H54 (cell line): ENCODE measurements at regions not wholly inside any gene's neighbourhood (a gene's known extent, or its start where the extent isn't known, plus 50 kb on each side); places are given as distances from the start of the nearest gene placed in this dataset.

Experiments used
- DNase-seq: peaks from one replicate; pipeline ENCODE4 v3.0.0; 2011; ENCODE audit warnings: low spot score, mixed read lengths; ENCODE audit not compliant: insufficient read length
- FAIRE-seq: peaks from 3 replicates; lab custom pipeline; 2011; peaks lifted over from hg19 to GRCh38; lab: Jason Lieb, UNC
- POLR2A ChIP-seq: IDR thresholded peaks from 2 replicates; pipeline ENCODE4 v1.6.1; 2011; ENCODE audit warnings: low read depth, mild to moderate bottlenecking, low read length

- no peak for FAIRE-seq
- no peak for TF ChIP-seq POLR2A
- no peak for DNase-seq
Measured at GRCh38 chr17:63335831-63336230, 110.3 kb downstream of the CYB561 start.

GRCh38 chr17:63337579-63337978 lies 108.5 kb downstream of the CYB561 start:
- FAIRE-seq (peak; percentile 15), DNase-seq (no peak)
- TF ChIP-seq POLR2A: no peak

- FAIRE-seq (no peak), DNase-seq (no peak)
- no peak for TF ChIP-seq POLR2A
Measured at GRCh38 chr17:63338272-63338671, 107.8 kb downstream of the CYB561 start.

- DNase-seq: no peak
- no peak for FAIRE-seq
- no peak for TF ChIP-seq POLR2A
Measured at GRCh38 chr17:63341276-63341675, 104.8 kb downstream of the CYB561 start.

GRCh38 chr17:63344383-63344782 lies 101.7 kb downstream of the CYB561 start:
- DNase-seq: no peak
- no peak for FAIRE-seq
- no peak for TF ChIP-seq POLR2A

- DNase-seq: no peak
- no peak for TF ChIP-seq POLR2A
Measured at GRCh38 chr17:63345611-63346010, 100.5 kb downstream of the CYB561 start.

GRCh38 chr17:63347475-63347874 lies 98.6 kb downstream of the CYB561 start:
- TF ChIP-seq POLR2A: no peak
- FAIRE-seq (no peak), DNase-seq (no peak)

More at GRCh38 chr17:63345611-63346010, 100.5 kb downstream of the CYB561 start:
- no peak for FAIRE-seq

GRCh38 chr17:63349478-63350000 lies 96.6 kb downstream of the CYB561 start:
- FAIRE-seq (peak; percentile 57), DNase-seq (no peak)
- no peak for TF ChIP-seq POLR2A

- no peak for TF ChIP-seq POLR2A
- no peak for DNase-seq
- FAIRE-seq: no peak
Measured at GRCh38 chr17:63350364-63350763, 95.7 kb downstream of the CYB561 start.

- DNase-seq (no peak), FAIRE-seq (no peak)
- TF ChIP-seq POLR2A: no peak
Measured at GRCh38 chr17:63354256-63354655, 91.8 kb downstream of the CYB561 start.

GRCh38 chr17:63356337-63356757 lies 89.8 kb downstream of the CYB561 start:
- peak; percentile 50 for DNase-seq
- TF ChIP-seq POLR2A: no peak
- peak; percentile 96 for FAIRE-seq

- DNase-seq (peak; percentile 46), FAIRE-seq (peak; percentile 58)
Measured at GRCh38 chr17:63358111-63358839, 87.8 kb downstream of the CYB561 start.

GRCh38 chr17:63358956-63359355 lies 87.2 kb downstream of the CYB561 start:
- TF ChIP-seq POLR2A: no peak
- DNase-seq: no peak
- FAIRE-seq: no peak

More at GRCh38 chr17:63358111-63358839, 87.8 kb downstream of the CYB561 start:
- TF ChIP-seq POLR2A: no peak

- TF ChIP-seq POLR2A: no peak
- no peak for FAIRE-seq
- no peak for DNase-seq
Measured at GRCh38 chr17:63361182-63361581, 84.9 kb downstream of the CYB561 start.

GRCh38 chr17:63362115-63362514 lies 84.0 kb downstream of the CYB561 start:
- FAIRE-seq: no peak
- no peak for DNase-seq
- TF ChIP-seq POLR2A: no peak
